Activated CD4-positive, alpha-beta T cell treated with anti-CD3 and anti-CD28 coated beads, Interleukin-2, amount 50 U/mL, for 4 hours (primary cell): ENCODE measurements at regions not wholly inside any gene's neighbourhood (a gene's known extent, or its start where the extent isn't known, plus 50 kb on each side); places are given as distances from the start of the nearest gene placed in this dataset.

Source experiments
- DNase-seq, 2 experiments: peaks; one replicate each; pipeline ENCODE4 v3.0.0-alpha.2; 2020

DNA sequence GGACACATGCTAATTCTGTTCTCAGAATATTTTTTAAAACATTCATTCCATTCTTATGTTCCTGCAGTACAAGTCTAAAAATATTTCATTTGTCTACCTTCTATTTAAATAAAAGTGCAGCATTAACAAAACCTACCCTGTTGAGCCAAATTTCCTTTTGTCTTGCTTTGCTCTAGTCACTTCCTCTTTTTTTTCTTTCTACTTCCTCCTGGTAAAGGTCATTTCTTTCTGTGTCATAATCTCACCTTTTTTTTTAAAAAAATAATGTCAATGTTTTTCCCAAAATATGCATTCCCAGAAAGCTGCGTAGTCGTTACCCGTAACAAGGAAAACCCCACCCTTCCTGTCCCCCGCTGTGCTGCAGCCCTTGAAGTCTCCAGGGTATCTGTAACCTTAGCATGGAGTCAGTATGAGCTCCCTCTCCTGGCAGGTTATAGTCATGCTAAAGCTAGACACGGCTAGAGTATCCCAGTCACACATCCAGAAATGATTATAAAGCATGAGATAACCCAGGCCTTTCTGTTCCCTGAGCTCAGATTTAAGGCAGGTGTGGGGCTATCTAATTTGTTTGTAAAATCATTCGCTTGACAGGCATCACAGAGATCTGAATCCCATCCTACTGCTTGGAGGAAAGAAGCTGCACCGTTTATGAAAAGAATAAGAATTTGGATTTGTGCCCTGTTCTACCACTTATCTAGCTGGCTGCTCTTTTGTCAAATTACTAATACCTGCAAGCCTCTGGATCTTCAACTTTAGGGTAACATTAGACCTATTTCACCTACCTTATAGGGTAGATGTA is 51.1 kb upstream of the EED start:
- DNase-seq, result peak; percentile 60 to 64

- DNase-seq, result no peak
Observed at GRCh38 chr11:86192519-86193257, 51.9 kb upstream of the EED start.

DNA sequence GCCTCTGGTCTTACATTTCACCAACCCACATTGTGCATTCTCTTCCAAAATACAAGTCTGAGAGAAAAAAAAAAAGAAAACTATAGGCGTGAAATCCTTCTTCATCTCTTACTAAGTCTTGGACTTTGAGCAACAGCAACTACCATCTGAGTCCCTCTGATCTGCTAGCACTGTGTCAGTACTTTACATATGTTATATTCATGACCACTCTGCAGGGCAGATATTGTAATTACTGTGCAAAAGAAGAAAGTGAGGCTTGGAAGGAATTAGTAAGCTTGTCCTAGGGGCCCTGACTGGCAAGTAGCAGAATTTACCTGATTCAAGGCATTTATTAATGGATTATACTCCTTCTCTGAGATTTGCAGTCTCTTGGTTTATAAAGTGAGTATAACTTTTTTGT is 52.7 kb upstream of the EED start:
- DNase-seq, result no peak

DNA sequence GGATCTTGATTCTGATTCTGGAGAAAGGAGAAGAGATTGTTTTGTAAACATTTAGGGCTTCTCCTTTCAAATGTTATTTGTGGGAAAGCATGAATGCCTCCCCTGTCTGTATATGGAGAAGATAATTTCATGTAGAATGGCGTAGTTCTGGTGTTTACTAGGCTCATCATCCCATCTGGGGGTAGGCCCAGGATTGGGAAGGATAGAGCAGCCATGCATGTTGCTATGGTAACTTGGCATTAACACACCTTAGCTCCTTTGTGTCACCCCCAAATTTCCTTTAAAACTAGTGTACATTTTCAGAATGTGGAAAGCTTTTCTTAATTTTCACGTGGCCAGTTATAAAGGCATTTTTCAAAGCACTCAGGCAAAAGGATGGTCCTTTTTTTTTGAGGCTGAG is 57.5 kb upstream of the EED start:
- no peak for DNase-seq

- DNase-seq, result no peak
Observed at GRCh38 chr11:86186386-86186785, 58.2 kb upstream of the EED start.

GRCh38 chr11:86185381-86185750 is 59.2 kb upstream of the EED start:
- DNase-seq, result no peak

DNA sequence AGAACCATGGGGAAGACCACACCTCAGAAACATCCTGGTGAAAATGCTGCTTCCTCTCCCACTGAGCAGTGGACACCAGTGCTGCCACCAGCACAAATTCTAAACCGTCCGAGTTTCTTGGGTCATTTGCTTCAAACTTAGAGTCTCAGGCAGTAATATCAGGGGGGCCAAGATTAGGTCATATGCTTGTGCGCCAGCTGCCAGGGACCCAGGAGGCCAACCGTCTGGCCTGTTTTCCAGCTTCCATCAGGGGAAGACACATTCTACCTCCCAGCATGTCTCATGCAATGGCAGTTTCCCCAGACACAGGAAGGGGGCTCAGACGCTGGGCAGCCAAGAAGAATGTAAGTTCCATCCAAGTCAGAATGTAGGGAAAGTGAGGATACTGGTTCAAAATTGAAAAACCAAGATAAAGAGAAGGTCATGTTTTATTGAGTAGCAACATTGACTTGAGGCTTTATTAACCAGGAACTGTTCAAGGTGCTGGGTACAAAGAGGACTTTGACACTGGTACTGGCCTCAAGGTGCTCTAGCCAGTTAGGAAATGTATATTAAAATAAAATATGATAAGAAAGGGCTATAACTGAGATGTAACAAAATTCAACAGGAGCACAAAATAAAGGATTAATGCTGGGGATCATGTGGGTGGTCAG is 59.7 kb upstream of the EED start:
- DNase-seq, result no peak

DNA sequence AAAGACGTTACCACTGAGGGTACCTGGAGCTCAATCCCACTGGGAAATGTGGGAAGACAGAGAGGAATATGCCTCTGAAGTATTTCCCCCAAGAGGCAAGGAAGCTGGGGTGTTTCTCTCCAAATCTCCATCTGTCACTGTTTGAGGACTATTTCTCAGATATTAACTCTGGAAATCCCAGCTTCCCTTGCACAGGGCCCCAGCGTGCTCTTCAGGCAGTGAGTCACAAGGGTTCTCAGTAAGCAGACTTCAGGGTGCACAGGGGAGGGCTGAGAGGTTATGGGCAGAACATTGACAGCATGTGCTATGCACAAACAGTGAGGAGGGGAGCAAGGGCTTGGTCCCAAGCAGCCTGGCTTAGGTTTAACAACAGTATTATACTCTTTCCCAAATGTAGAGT is 60.9 kb upstream of the EED start:
- DNase-seq, result peak in 1 of 2 experiments; percentile 25

GRCh38 chr11:86182976-86183584 is 61.5 kb upstream of the EED start:
- peak; percentile 11 to 21 for DNase-seq

DNA sequence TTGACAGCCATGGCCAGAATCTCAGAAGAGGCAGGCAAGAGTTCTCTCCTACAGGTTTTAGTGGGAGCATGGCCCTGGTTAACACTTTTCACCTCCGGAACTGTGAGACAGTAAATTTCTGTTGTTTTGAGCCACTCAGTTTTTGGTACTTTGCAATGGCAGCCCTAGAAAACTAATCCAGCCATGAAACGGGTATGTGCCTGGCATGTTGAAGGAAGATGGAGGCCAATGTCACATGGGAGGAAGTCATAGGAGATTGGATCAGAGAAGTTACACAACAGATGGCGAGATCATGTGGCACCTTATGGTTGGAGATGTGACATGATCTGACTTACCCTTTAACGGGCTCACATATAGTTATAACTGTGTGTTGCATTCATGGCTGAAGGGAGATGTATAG is 63.2 kb upstream of the EED start:
- no peak for DNase-seq

DNA sequence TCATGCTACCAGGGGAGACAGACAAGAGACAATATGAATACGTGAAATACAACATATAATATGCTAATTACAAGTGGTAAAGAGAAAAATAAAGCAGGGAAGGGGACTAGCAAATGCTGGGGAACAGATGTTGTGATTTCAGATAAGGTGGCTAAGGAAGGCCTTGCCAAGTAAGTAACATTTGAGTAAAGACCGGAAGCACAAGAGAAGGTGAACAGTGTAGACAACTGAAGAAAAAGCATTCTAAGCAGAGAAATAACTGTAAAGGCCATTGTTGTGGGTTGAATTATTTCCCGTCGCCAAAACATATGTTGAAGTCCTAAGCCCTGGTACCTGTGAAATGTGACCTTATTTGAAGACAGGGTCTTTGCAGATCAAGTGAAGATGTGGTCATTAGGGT is 63.7 kb upstream of the EED start:
- no peak for DNase-seq

DNA sequence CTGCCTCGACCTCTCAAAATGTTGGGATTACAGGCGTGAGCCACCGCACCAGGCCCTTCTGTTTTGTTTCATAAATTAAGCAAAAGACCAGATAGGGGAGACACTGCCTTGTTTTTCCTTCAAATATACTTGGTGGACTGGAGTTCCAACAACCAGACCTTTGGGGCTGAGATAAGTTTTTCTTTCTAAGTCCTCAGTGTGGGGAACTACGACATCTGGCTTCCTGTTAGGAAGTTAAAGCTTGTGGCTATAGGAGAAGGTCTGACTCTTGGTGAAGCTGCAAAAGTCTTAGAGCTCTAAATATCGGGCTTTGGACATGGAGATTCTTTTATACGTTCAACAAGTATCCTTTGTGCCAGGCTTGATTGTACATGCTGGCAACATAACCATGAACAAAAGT is 64.1 kb upstream of the EED start:
- no peak for DNase-seq

DNA sequence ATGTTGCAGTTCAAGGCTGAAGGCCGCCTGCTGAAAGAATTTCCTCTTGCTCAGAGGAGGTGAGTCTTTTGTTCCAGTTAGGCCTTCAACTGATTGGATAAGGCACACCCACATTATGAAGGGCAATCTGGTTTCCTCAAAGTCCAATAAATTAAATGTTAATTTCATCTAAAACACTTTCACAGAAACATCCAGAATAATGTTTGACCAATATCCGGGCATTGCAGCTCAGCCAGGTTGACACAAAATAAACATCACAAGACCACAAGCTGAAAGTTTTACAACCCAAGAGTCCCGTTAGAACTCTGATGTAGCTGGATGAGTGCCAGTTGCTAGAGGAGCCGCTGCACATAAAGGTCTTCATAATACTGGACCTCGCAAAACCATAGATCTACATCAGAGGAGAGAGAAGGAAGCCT is 64.9 kb upstream of the EED start:
- DNase-seq, result no peak

DNA sequence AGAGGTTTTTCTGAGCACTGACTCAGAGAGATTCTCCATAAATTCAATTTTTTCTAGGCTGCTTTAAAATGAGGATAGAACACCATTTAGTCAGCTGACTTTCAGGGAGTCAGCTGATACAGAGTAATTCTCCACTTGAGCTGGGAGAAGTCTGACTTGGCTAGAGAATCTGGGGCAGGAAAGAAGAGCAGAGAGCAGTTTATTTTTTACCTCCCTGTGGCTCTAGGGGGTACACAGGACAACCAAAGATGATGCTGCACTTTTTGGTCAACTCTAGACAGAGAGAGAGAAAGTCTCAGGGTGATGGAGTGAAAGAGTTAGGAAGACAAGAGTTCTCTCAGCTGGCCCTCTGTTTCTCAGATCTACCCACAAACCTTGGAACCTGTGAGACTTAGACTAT is 67.3 kb upstream of the EED start:
- DNase-seq, result no peak

GRCh38 chr11:86176165-86176884 is 68.2 kb upstream of the EED start:
- peak; percentile 21 to 33 for DNase-seq

DNA sequence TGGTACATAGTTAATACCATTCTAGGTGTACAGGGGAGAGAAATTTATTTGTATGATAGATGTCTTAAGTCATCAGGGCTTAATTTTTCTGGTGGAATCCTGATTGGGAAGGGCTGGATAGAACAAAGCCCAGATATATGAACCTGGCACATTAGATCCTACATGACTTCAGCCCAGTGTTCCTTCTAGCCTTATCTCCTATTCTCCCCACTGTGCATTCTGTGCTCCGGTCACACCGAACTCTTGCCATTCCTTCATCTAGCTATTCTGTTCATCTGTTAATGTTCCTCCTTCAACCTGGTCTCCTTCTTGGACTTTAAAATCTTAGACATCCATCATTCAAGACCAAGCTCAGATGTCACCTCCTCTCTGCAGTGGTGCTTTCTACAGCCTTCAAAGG is 68.9 kb upstream of the EED start:
- no peak for DNase-seq

DNA sequence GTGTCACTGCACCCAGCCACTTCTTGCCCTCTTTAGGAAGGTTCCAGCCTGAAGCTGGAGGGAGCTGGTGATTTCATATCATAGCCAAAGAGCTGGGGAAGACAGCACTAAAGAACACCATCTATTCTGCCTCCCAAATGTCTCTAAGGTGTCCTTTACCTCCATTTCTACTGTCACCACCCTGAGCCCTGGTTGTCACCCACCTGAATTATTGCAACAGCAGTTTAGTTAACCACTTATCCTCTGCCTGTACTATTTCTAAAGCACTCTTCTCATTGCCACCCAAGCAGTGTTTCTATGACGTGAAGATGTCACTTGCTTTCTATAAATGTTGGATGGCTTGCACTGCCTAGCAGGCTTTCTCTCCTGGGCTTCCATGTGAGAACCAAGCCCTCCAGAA is 69.4 kb upstream of the EED start:
- DNase-seq, result no peak

GRCh38 chr11:86174101-86175046 is 70.2 kb upstream of the EED start:
- no peak for DNase-seq

- DNase-seq, result no peak
Observed at GRCh38 chr11:86172894-86173293, 71.7 kb upstream of the EED start.

GRCh38 chr11:86171627-86172026 is 72.9 kb upstream of the EED start:
- DNase-seq, result no peak

- no peak for DNase-seq
Observed at GRCh38 chr11:86167499-86168164, 76.9 kb upstream of the EED start.
